ENCODE measurements at regions not wholly inside any gene's neighbourhood (a gene's known extent, or its start where the extent isn't known, plus 50 kb on each side); places are given as distances from the start of the nearest gene placed in this dataset.

- DNase-seq (ENCODE audit: low spot score): no peak
- TF ChIP-seq, protein P1, sequence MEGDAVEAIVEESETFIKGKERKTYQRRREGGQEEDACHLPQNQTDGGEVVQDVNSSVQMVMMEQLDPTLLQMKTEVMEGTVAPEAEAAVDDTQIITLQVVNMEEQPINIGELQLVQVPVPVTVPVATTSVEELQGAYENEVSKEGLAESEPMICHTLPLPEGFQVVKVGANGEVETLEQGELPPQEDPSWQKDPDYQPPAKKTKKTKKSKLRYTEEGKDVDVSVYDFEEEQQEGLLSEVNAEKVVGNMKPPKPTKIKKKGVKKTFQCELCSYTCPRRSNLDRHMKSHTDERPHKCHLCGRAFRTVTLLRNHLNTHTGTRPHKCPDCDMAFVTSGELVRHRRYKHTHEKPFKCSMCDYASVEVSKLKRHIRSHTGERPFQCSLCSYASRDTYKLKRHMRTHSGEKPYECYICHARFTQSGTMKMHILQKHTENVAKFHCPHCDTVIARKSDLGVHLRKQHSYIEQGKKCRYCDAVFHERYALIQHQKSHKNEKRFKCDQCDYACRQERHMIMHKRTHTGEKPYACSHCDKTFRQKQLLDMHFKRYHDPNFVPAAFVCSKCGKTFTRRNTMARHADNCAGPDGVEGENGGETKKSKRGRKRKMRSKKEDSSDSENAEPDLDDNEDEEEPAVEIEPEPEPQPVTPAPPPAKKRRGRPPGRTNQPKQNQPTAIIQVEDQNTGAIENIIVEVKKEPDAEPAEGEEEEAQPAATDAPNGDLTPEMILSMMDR (IDR thresholded peaks at IDR 0.05): no peak
- no peak overlapping the region for H3K4me3 ChIP-seq
- no peak overlapping the region for H3K27ac ChIP-seq
- H3K9me3 ChIP-seq: no peaks in the 10 kb centered on the region
- H3K36me3 ChIP-seq: no peaks in the 10 kb centered on the region
- no peaks in the 10 kb centered on the region for H3K4me1 ChIP-seq
- no peaks in the 10 kb centered on the region for H3K27me3 ChIP-seq
Measured at GRCh38 chr14:101035466-101036225, 132.1 kb upstream of the RTL1 start.

- Histone ChIP-seq H3K4me1 (no peaks in the 10 kb centered on the region), H3K9me3 (no peaks in the 10 kb centered on the region), H3K27me3 (no peaks in the 10 kb centered on the region), H3K4me3 (no peak overlapping the region), H3K27ac (no peak overlapping the region), H3K36me3 (no peaks in the 10 kb centered on the region)
- TF ChIP-seq, protein P1 (IDR thresholded peaks at IDR 0.05): no peak
- no peak for DNase-seq (ENCODE audit: low spot score)
Measured at GRCh38 chr14:101037021-101037817, 133.7 kb upstream of the RTL1 start.

GRCh38 chr14:101039031-101039754 lies 135.7 kb upstream of the RTL1 start:
- Histone ChIP-seq H3K27ac (no peak overlapping the region), H3K4me3 (no peak overlapping the region), H3K4me1 (no peaks in the 10 kb centered on the region), H3K27me3 (no peaks in the 10 kb centered on the region), H3K36me3 (no peaks in the 10 kb centered on the region), H3K9me3 (no peaks in the 10 kb centered on the region)
- DNase-seq (ENCODE audit: low spot score): no peak
- TF ChIP-seq, protein P1 (IDR thresholded peaks at IDR 0.05): no peak

GRCh38 chr14:101039755-101040138 lies 136.2 kb upstream of the RTL1 start:
- H3K4me3 ChIP-seq: no peak overlapping the region
- H3K9me3 ChIP-seq: no peaks in the 10 kb centered on the region
- no peaks in the 10 kb centered on the region for H3K36me3 ChIP-seq
- no peaks in the 10 kb centered on the region for H3K27me3 ChIP-seq
- no peak overlapping the region for H3K27ac ChIP-seq
- DNase-seq (ENCODE audit: low spot score): no peak
- no peaks in the 10 kb centered on the region for H3K4me1 ChIP-seq
- TF ChIP-seq, protein P1 (IDR thresholded peaks at IDR 0.05): no peak

GRCh38 chr14:101040538-101041442 lies 137.3 kb upstream of the RTL1 start:
- TF ChIP-seq, protein P1 (IDR thresholded peaks at IDR 0.05): no peak
- Histone ChIP-seq H3K4me3 (no peak overlapping the region), H3K27me3 (no peaks in the 10 kb centered on the region), H3K4me1 (no peaks in the 10 kb centered on the region), H3K9me3 (no peaks in the 10 kb centered on the region), H3K27ac (no peak overlapping the region), H3K36me3 (no peaks in the 10 kb centered on the region)
- DNase-seq (ENCODE audit: low spot score): no peak

All from right atrium auricular region (tissue), 2 donors.